Stimulated activated CD4-positive, alpha-beta T cell treated with anti-CD3 and anti-CD28 coated beads, Interleukin-4, amount 100 ng/mL, for 4 hours (primary cell): ENCODE measurements at regions not wholly inside any gene's neighbourhood (a gene's known extent, or its start where the extent isn't known, plus 50 kb on each side); places are given as distances from the start of the nearest gene placed in this dataset.

Experiments
- DNase-seq, 2 experiments: peaks; one replicate each; pipeline ENCODE4 v3.0.0-alpha.2; 2020

DNA sequence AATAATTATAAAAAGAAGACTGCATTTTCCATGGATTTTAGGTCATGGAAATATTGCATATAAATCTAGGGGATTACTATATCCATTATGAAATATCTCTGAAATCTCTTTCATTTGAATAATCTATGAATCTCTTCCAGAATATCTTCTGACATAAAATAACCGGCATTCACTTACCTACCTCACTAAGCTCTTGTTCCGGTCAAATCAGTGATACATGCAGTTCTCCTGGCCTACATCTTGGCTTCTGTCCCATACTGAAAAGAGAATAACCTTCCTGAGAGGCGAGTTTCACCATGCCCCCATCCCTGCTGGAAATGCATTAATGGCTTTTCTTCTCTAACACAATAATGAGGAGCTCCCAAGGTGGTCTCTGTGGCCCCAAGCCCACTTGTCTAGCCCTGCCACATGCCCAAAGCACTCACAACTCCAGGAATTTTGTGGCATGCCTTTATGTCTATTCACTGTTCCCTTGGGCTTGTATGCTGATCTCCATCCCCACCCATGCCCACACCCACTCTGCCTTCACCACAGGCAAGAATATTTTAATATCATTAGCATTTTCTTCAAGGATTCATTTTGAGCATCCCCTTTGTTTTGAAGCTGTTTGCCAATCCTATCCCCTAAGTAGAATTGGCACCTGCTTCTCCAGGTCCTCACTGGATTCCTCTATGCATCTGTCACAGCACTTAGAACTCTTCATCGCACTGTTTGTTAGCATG is 401.6 kb downstream of the COG6 start:
- DNase-seq = no peak

DNA sequence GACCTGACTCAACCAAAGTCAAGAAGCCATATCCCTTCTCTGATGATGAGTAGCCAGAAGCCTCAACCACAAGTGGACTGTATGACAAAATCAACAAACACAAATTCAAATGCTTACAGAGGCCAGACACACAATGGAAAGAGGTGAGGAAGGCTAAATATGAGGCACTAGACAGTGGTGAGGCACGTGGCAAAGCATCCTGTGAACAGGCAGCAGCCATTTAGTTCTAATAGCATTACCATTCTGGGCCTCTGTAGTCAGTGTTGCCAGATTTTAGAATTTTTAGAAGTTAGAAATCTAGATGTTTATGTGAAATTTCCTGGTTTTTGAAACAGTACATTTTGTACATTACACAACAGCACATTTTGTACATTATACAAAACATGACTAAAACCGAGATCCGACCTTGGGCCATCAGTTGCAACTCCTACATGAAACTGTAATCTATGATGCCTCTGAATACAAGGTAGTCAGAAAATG is 403.3 kb downstream of the COG6 start:
- DNase-seq = no peak

DNA sequence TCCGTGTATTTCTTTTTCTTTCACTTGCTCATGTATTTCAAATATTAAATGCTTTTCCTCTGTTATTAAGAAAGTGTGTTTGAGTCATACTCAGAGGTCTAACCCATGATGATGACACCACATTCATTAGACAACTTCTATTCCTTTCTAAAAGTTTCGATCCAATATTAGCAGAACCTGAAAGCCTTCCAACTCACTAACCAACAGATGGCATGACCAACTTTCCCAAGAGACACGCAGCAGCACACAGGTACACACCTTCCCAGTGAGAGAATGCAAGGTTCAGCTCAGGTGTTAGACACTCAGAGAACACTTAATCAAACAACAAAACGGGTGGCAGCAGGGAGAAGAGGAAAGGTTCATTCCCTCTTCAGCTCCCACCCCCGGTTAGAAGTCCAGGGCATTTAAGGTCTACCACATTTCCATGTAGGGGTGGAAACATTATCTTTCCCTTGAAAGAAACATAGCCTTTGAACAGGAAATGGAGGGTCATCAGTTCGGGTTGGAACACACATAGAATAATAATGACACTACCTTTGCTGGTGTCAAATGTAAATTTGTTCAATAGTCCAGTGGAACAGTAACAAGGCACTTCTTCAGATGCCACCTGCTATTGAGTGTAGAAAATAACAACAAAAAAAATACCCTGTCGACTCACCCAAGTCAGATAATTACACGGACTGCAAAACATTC is 404.2 kb downstream of the COG6 start:
- DNase-seq = no peak

- peak in 1 of 2 experiments; percentile 24 for DNase-seq
Measured at GRCh38 chr13:40060296-40061007, 405.0 kb downstream of the COG6 start.

- no peak for DNase-seq
Measured at GRCh38 chr13:40061466-40062450, 406.3 kb downstream of the COG6 start.

DNA sequence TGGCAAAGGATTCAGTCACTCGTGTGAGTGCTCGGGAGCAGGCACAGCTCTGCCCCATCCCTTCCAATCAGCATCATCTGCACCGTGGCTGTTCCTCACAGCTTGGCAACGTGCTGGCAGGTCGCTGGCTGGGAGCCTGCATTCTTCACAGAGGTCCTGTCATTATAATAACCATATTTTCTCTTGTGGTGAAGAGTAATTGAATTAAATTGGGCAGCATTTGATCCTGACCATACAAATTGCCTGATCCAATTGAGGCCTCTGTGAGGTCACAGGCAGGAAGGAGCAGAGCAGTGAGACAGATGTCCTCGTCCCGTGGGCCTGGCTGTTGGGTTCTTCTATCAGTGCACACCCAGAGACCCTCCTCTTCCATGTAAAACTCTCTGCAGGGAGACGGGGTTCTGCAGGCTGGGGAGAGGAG is 407.8 kb downstream of the COG6 start:
- no peak for DNase-seq

- DNase-seq = no peak
Measured at GRCh38 chr13:40063703-40064102, 408.2 kb downstream of the COG6 start.

DNA sequence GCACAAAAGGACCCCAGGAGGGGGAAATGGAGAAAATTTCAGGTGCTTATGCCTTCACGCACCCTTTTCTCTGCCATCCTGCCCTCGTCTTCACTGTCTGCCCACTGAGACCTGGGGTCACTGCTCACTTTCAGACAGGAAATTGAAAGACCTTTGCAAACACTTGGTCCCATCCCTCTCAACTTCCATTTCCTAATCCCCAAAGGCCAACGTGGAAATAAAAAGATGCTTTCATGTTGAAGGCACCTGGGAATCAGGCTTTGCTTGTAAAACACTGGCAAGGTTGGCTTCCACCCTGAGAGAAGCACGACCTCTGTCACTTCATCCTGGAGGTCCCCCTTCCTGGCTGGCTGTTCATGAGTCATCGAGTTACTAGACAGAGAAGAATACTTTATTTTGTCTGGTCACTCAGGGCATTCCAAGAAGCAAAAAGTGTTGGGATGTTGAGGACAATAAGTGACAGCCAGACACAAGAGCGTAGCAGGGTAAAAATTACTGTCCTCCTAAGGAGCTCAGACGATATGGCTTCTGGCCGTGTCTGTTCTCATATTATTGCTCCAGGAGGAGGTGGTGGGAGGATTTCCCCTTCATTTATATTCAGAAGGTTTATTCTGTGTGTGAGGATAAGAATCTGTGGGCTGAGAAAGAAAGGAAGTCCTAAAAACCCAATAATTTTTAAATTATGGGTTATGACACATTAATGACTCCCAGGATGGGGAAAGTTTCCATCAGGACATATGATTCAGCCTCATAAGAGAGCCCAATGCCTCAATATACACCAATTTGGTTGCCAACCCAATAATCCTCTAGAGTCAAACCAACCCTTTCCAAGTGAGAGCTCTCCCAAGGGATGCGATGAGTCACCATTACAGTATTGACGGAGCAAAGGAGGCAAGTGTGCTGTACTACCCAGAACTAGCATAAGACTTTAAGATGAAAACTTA is 409.0 kb downstream of the COG6 start:
- DNase-seq = no peak

- peak; percentile 63 to 69 for DNase-seq
Measured at GRCh38 chr13:40069173-40070044, 413.9 kb downstream of the COG6 start.

DNA sequence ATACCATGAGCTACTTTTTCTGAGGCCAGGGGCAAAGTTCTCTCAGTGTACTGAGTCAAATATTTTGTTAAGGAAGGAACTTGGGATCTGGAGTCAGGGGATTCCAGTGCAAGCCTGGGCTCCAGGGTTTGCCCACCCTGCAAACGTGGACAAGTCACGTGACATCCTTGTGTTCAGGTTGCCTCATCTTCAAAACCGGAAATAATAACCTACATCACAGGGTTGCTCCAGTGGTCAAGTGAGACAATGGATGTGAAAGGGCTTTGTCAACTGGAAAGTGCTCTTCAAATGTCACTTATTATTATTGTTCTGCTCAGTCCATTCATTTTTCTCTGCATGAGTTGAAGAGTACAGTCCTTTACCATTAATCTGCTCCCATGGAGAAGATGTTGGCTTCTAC is 414.9 kb downstream of the COG6 start:
- DNase-seq = no peak

- no peak for DNase-seq
Measured at GRCh38 chr13:40072663-40073120, 417.2 kb downstream of the COG6 start.

GRCh38 chr13:40074338-40074737 is 418.9 kb downstream of the COG6 start:
- no peak for DNase-seq

DNA sequence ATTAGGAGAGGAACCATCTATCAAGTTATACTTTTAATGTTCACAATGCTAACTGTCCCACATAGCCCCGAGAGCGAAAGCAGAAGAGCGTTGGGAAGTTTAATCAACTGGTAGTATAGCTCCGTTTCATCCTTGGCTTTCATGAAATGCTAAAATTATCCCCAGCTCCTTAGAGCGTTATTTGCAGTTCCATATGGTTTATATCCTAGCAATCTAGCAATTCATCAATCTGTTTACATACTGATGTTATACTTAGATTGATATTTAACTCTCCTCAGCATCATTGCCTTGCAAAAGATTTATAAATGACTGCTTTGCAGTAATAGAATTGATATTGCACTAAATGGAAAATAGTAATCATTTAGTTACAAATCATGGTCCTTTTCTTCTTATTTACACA is 419.8 kb downstream of the COG6 start:
- DNase-seq = no peak

- DNase-seq = no peak
Measured at GRCh38 chr13:40076765-40077362, 421.4 kb downstream of the COG6 start.

GRCh38 chr13:40077396-40078027 is 422.1 kb downstream of the COG6 start:
- no peak for DNase-seq

DNA sequence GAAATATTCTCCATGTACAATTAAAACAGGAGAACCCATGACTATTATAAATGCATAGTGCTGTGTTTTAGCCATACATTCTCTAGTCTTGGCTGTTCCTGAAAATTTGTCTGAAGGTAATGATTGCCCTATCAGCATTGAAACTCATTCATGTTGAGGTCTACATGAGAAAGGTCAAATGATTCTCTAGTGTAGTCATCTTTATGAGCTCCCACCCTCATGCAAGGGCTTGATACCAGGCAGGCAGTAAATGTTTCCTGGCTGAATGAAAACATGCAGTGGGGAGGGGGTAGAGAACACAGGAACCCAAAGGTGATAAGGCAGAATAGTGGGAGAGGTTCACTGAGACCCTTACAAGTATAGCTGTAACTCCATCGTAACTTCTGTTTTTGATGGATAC is 424.3 kb downstream of the COG6 start:
- DNase-seq = no peak

- no peak for DNase-seq
Measured at GRCh38 chr13:40080676-40081075, 425.2 kb downstream of the COG6 start.

DNA sequence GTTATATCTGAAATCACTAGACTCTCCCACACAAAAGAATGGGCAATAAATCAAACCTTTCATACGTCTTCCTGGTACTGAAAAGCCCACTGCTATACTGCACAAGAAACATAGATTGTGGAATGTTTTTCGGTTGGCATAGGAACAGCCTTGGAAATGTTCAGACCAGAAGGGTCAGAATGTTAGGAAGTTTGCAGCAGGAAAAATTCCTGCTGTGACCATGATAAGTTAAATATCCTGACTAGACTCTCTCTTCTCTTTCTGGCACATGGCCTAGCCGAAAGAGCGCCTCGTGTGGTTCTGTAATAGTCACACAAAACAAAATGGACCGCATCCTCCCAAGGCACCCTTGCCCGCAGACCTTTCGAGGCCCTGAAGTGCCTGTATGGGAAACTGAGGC is 427.2 kb downstream of the COG6 start:
- no peak for DNase-seq

- DNase-seq = no peak
Measured at GRCh38 chr13:40083841-40084240, 428.4 kb downstream of the COG6 start.
